SK-N-SH treated with all-trans-retinoic acid at 6 μM for 48 hours (cell line): ENCODE measurements at regions not wholly inside any gene's neighbourhood (a gene's known extent, or its start where the extent isn't known, plus 50 kb on each side); places are given as distances from the start of the nearest gene placed in this dataset.

Experiments used
- BACH2 ChIP-seq: fragments of 250-450 bp; sonication (Bioruptor Pico); IDR thresholded peaks from 2 replicates; pipeline ENCODE4 v1.9.0; 2021; ENCODE audit warnings: mild to moderate bottlenecking, borderline replicate concordance
- ESRRG ChIP-seq: fragments of 250-450 bp; sonication (Bioruptor Pico); IDR thresholded peaks from 2 replicates; pipeline ENCODE4 v1.6.1; 2021; ENCODE audit warnings: mild to moderate bottlenecking
- RARB ChIP-seq: fragments of 250-450 bp; sonication (Bioruptor Pico); IDR thresholded peaks from 2 replicates; pipeline ENCODE4 v1.8.0; 2021; ENCODE audit warnings: mild to moderate bottlenecking, moderate library complexity
- TOX ChIP-seq: fragments of 250-450 bp; sonication (Bioruptor Pico); IDR thresholded peaks from 2 replicates; pipeline ENCODE4 v1.8.0; 2021; ENCODE audit warnings: mild to moderate bottlenecking, moderate library complexity, borderline replicate concordance
- ZFP3 ChIP-seq: fragments of 250-450 bp; sonication (Bioruptor Pico); IDR thresholded peaks from 2 replicates; pipeline ENCODE4 v1.5.0; 2020; ENCODE audit warnings: mild to moderate bottlenecking, moderate library complexity
- ZFP30 ChIP-seq: fragments of 450-650 bp; formaldehyde crosslinking; IDR thresholded peaks from 2 replicates; pipeline ENCODE4 v1.5.0; 2022; ENCODE audit warnings: mild to moderate bottlenecking, moderate library complexity
- ZNF565 ChIP-seq: fragments of 450-650 bp; formaldehyde crosslinking; conservative IDR thresholded peaks from 2 replicates; pipeline ENCODE4 v1.5.0; 2020; ENCODE audit warnings: low read depth, mild to moderate bottlenecking, moderate library complexity
- ZNF70 ChIP-seq: fragments of 450-650 bp; formaldehyde crosslinking; IDR thresholded peaks from 2 replicates; pipeline ENCODE4 v1.5.0; 2020; ENCODE audit warnings: mild to moderate bottlenecking, moderate library complexity
- TF ChIP-seq, protein P1 (sequence below): fragments of 250-450 bp; sonication (Bioruptor Pico); IDR thresholded peaks from 2 replicates; pipeline ENCODE4 v1.5.1; 2021; ENCODE audit warnings: mild to moderate bottlenecking, moderate library complexity
- TF ChIP-seq, protein P2 (sequence below): fragments of 250-450 bp; sonication (Bioruptor Pico); IDR thresholded peaks from 2 replicates; pipeline ENCODE4 v1.5.1; 2020; ENCODE audit warnings: low read depth, mild to moderate bottlenecking, moderate library complexity
- TF ChIP-seq, protein P3 (sequence below): fragments of 250-450 bp; sonication (Bioruptor Pico); IDR thresholded peaks from 2 replicates; pipeline ENCODE4 v1.5.0; 2020; ENCODE audit warnings: mild to moderate bottlenecking, moderate library complexity

DNA sequence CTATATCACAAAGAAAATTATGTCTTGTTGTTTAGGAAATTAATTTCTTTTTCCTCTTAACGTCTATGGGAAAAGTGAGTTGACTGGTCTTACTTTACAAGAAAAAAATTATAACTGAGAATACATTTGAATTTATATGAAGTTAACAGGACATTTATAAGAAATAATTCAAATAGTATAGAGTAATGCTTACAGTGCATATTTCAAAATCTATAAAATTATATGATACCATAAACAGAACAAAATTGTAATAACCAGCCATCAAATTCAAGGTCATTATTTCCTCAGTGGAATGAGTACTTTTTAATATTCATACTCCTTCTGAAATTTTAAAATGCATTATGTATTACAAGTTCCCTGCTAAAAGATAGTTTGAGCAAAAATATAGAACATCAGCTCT, 884.5 kb downstream of the TECRL start:
- TF ChIP-seq ZNF70 (CRISPR knock-in tag) (no peak), ZNF565 (no peak), ZFP3 (CRISPR knock-in tag) (no peak), RARB (CRISPR knock-in tag) (no peak), ZFP30 (no peak), ESRRG (CRISPR knock-in tag) (no peak), BACH2 (CRISPR knock-in tag) (no peak), TOX (no peak)
- TF ChIP-seq, protein P1, sequence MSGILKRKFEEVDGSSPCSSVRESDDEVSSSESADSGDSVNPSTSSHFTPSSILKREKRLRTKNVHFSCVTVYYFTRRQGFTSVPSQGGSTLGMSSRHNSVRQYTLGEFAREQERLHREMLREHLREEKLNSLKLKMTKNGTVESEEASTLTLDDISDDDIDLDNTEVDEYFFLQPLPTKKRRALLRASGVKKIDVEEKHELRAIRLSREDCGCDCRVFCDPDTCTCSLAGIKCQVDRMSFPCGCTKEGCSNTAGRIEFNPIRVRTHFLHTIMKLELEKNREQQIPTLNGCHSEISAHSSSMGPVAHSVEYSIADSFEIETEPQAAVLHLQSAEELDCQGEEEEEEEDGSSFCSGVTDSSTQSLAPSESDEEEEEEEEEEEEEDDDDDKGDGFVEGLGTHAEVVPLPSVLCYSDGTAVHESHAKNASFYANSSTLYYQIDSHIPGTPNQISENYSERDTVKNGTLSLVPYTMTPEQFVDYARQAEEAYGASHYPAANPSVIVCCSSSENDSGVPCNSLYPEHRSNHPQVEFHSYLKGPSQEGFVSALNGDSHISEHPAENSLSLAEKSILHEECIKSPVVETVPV (CRISPR knock-in tag), result no peak
- TF ChIP-seq, protein P2, sequence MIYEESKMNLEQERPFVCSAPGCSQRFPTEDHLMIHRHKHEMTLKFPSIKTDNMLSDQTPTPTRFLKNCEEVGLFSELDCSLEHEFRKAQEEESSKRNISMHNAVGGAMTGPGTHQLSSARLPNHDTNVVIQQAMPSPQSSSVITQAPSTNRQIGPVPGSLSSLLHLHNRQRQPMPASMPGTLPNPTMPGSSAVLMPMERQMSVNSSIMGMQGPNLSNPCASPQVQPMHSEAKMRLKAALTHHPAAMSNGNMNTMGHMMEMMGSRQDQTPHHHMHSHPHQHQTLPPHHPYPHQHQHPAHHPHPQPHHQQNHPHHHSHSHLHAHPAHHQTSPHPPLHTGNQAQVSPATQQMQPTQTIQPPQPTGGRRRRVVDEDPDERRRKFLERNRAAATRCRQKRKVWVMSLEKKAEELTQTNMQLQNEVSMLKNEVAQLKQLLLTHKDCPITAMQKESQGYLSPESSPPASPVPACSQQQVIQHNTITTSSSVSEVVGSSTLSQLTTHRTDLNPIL (CRISPR knock-in tag), result no peak
- TF ChIP-seq, protein P3, sequence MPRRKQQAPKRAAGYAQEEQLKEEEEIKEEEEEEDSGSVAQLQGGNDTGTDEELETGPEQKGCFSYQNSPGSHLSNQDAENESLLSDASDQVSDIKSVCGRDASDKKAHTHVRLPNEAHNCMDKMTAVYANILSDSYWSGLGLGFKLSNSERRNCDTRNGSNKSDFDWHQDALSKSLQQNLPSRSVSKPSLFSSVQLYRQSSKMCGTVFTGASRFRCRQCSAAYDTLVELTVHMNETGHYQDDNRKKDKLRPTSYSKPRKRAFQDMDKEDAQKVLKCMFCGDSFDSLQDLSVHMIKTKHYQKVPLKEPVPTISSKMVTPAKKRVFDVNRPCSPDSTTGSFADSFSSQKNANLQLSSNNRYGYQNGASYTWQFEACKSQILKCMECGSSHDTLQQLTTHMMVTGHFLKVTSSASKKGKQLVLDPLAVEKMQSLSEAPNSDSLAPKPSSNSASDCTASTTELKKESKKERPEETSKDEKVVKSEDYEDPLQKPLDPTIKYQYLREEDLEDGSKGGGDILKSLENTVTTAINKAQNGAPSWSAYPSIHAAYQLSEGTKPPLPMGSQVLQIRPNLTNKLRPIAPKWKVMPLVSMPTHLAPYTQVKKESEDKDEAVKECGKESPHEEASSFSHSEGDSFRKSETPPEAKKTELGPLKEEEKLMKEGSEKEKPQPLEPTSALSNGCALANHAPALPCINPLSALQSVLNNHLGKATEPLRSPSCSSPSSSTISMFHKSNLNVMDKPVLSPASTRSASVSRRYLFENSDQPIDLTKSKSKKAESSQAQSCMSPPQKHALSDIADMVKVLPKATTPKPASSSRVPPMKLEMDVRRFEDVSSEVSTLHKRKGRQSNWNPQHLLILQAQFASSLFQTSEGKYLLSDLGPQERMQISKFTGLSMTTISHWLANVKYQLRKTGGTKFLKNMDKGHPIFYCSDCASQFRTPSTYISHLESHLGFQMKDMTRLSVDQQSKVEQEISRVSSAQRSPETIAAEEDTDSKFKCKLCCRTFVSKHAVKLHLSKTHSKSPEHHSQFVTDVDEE (CRISPR knock-in tag), result no peak
